HG03378 (cell line): ENCODE measurements at regions not wholly inside any gene's neighbourhood (a gene's known extent, or its start where the extent isn't known, plus 50 kb on each side); places are given as distances from the start of the nearest gene placed in this dataset.
"Not testable (repeated sequence)": the region's sequence is repeated elsewhere in the genome, so short reads cannot be mapped to it uniquely, and the experiment has no call there.

Experiments used
- ATAC-seq: cut with Tn5 transposase; IDR thresholded peaks from one replicate; pipeline ENCODE4 v1.9.1; 2021; ENCODE audit warnings: mild to moderate bottlenecking, moderate library complexity; ENCODE audit not compliant: unreplicated experiment

- no peak for ATAC-seq
These were observed 973.8 kb upstream of the GYPC start for GRCh38 chr2:125681976-125682805.

- no peak for ATAC-seq
These were observed 971.7 kb upstream of the GYPC start for GRCh38 chr2:125684256-125684655.

- ATAC-seq, result no peak
These were observed 971.0 kb upstream of the GYPC start for GRCh38 chr2:125684932-125685331.

GRCh38 chr2:125696560-125696959 lies 959.4 kb upstream of the GYPC start:
- no peak for ATAC-seq

- ATAC-seq, result no peak
These were observed 957.7 kb upstream of the GYPC start for GRCh38 chr2:125698280-125698679.

GRCh38 chr2:125701070-125701469 lies 954.9 kb upstream of the GYPC start:
- ATAC-seq, result no peak

- no peak for ATAC-seq
These were observed 948.3 kb upstream of the GYPC start for GRCh38 chr2:125707611-125708010.

- no peak for ATAC-seq
These were observed 945.4 kb upstream of the GYPC start for GRCh38 chr2:125710561-125710960.

- ATAC-seq, result no peak
These were observed 944.9 kb upstream of the GYPC start for GRCh38 chr2:125711075-125711474.

- no peak for ATAC-seq
These were observed 942.4 kb upstream of the GYPC start for GRCh38 chr2:125713533-125713932.

- ATAC-seq, result no peak
These were observed 934.8 kb upstream of the GYPC start for GRCh38 chr2:125721072-125721721.

- ATAC-seq, result no peak
These were observed 925.0 kb upstream of the GYPC start for GRCh38 chr2:125730921-125731320.

GRCh38 chr2:125736306-125736705 lies 919.7 kb upstream of the GYPC start:
- ATAC-seq, result no peak

GRCh38 chr2:125745514-125745913 lies 910.4 kb upstream of the GYPC start:
- ATAC-seq, result no peak

- no peak for ATAC-seq
These were observed 909.4 kb upstream of the GYPC start for GRCh38 chr2:125746321-125747164.

GRCh38 chr2:125747165-125747425 lies 908.9 kb upstream of the GYPC start:
- no peak for ATAC-seq

GRCh38 chr2:125756431-125756830 lies 899.5 kb upstream of the GYPC start:
- no peak for ATAC-seq

- no peak for ATAC-seq
These were observed 859.2 kb upstream of the GYPC start for GRCh38 chr2:125796784-125797183.

- no peak for ATAC-seq
These were observed 858.8 kb upstream of the GYPC start for GRCh38 chr2:125797192-125797591.

GRCh38 chr2:125822746-125823145 lies 833.2 kb upstream of the GYPC start:
- ATAC-seq, result no peak

- ATAC-seq, result not testable (repeated sequence)
These were observed 830.2 kb upstream of the GYPC start for GRCh38 chr2:125825781-125826180.

- ATAC-seq, result no peak
These were observed 818.8 kb upstream of the GYPC start for GRCh38 chr2:125837128-125837527.
